ENCODE measurements at regions not wholly inside any gene's neighbourhood (a gene's known extent, or its start where the extent isn't known, plus 50 kb on each side); places are given as distances from the start of the nearest gene placed in this dataset.

GRCh38 chr4:159498446-159499115, 395.7 kb downstream of the RAPGEF2 start:
- no peaks in the 10 kb centered on the region for H3K9me3 ChIP-seq (ENCODE audit: control insufficient read depth in 1 of 2, insufficient read depth in 1 of 2, low read depth in 1 of 2, low read length in 2 of 2)
- H3K27me3 ChIP-seq (ENCODE audit: insufficient read depth, low read length) = no peaks in the 10 kb centered on the region
- no peaks in the 10 kb centered on the region for H3K4me1 ChIP-seq (ENCODE audit: control insufficient read depth in 1 of 2, insufficient read depth in 2 of 2, low read length in 2 of 2)
- H3K79me2 ChIP-seq (ENCODE audit: insufficient read depth, low read length) = no peaks in the 10 kb centered on the region
- CTCF ChIA-PET = no interaction called here
- H3K4me2 ChIP-seq (ENCODE audit: low read length) = no peak overlapping the region
- POLR2A ChIA-PET = no interaction called here
- DNase-seq (ENCODE audit: low read depth, low spot score) = no peak
- H4K20me1 ChIP-seq (ENCODE audit: insufficient read depth) = no peaks in the 10 kb centered on the region
- H3K4me3 ChIP-seq (replicated peaks in 1 of 2; ENCODE audit: low read depth in 1 of 2, low read length in 2 of 2) = no peak overlapping the region
- no peak for TF ChIP-seq POLR2A (IDR thresholded peaks at IDR 0.05; ENCODE audit: borderline replicate concordance, extremely low read depth, insufficient read depth, insufficient read length)
- TF ChIP-seq SIN3A (IDR thresholded peaks at IDR 0.05; ENCODE audit: low read depth) = no peak
- no peak for TF ChIP-seq SP1 (IDR thresholded peaks at IDR 0.05; ENCODE audit: low read depth)
- TF ChIP-seq ZBTB33 (IDR thresholded peaks at IDR 0.05; ENCODE audit: extremely low read depth, insufficient replicate concordance, low read length) = no peak
- TF ChIP-seq POLR2AphosphoS5 (IDR thresholded peaks at IDR 0.05; ENCODE audit: low read depth, low read length) = no peak
- no peak for TF ChIP-seq FOSL1 (IDR thresholded peaks at IDR 0.05; ENCODE audit: low read depth)
- no peak for TF ChIP-seq TCF7L2 (IDR thresholded peaks at IDR 0.05; ENCODE audit: borderline replicate concordance, extremely low read depth, insufficient read depth, insufficient read length)
- no peak for TF ChIP-seq EGR1 (IDR thresholded peaks at IDR 0.05; ENCODE audit: low read depth)
- TF ChIP-seq ZFX (IDR thresholded peaks at IDR 0.05) = no peak
- no peak for TF ChIP-seq ELF1 (IDR thresholded peaks at IDR 0.05; ENCODE audit: borderline replicate concordance, low read depth)
- TF ChIP-seq CTCF (IDR thresholded peaks at IDR 0.05 in 2 of 3, conservative IDR thresholded peaks at IDR 0.05 in 1 of 3; ENCODE audit: borderline replicate concordance in 1 of 3, insufficient read depth in 1 of 3, low read depth in 2 of 3, low read length in 2 of 3) = no peak
- no peak for TF ChIP-seq YY1 (IDR thresholded peaks at IDR 0.05; ENCODE audit: extremely low read depth, insufficient replicate concordance, low read depth, low read length)
- no peak for TF ChIP-seq RAD21 (IDR thresholded peaks at IDR 0.05; ENCODE audit: low read depth)
- TF ChIP-seq ZNF274 (IDR thresholded peaks at IDR 0.05; ENCODE audit: low read depth, low read length) = no peak
- TF ChIP-seq, protein P1, sequence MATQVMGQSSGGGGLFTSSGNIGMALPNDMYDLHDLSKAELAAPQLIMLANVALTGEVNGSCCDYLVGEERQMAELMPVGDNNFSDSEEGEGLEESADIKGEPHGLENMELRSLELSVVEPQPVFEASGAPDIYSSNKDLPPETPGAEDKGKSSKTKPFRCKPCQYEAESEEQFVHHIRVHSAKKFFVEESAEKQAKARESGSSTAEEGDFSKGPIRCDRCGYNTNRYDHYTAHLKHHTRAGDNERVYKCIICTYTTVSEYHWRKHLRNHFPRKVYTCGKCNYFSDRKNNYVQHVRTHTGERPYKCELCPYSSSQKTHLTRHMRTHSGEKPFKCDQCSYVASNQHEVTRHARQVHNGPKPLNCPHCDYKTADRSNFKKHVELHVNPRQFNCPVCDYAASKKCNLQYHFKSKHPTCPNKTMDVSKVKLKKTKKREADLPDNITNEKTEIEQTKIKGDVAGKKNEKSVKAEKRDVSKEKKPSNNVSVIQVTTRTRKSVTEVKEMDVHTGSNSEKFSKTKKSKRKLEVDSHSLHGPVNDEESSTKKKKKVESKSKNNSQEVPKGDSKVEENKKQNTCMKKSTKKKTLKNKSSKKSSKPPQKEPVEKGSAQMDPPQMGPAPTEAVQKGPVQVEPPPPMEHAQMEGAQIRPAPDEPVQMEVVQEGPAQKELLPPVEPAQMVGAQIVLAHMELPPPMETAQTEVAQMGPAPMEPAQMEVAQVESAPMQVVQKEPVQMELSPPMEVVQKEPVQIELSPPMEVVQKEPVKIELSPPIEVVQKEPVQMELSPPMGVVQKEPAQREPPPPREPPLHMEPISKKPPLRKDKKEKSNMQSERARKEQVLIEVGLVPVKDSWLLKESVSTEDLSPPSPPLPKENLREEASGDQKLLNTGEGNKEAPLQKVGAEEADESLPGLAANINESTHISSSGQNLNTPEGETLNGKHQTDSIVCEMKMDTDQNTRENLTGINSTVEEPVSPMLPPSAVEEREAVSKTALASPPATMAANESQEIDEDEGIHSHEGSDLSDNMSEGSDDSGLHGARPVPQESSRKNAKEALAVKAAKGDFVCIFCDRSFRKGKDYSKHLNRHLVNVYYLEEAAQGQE (IDR thresholded peaks at IDR 0.05; ENCODE audit: low read depth) = no peak
- TF ChIP-seq CEBPB (IDR thresholded peaks at IDR 0.05; ENCODE audit: low read depth) = no peak
- no peak for ATAC-seq
- no peaks in the 10 kb centered on the region for H3K9me2 ChIP-seq (ENCODE audit: insufficient read depth)
- RAD21 ChIA-PET (ENCODE audit: low non-redundant PET in 1 of 2, low total read pairs in 2 of 2, uncharacterized antibody in 2 of 2, unreplicated experiment in 2 of 2) = no interaction called here
- BruUV-seq (replicated peaks) = no TSS peak
- no peak overlapping the region for H3K27ac ChIP-seq (ENCODE audit: low read depth, low read length)
- H3K36me3 ChIP-seq (ENCODE audit: control insufficient read depth in 1 of 2, insufficient read depth in 2 of 2, low read length in 2 of 2) = no peaks in the 10 kb centered on the region
- no peak overlapping the region for H3K9ac ChIP-seq (ENCODE audit: low read length)
- no peak overlapping the region for H2AFZ ChIP-seq (ENCODE audit: low read depth, low read length, poor library complexity, severe bottlenecking)
- intact Hi-C loops (cut with micrococcal nuclease) = no loop called here

Data from HCT116 (cell line).